H1 (cell line): ENCODE measurements at regions not wholly inside any gene's neighbourhood (a gene's known extent, or its start where the extent isn't known, plus 50 kb on each side); places are given as distances from the start of the nearest gene placed in this dataset.

Source experiments
- CTCF ChIA-PET: fragments of 300-600 bp; sonication (Branson Sonifier 250); formaldehyde crosslinking; loops from one replicate; lab custom pipeline; 2021; ENCODE audit not compliant: partially characterized antibody; lab: Charles Lee
- POLR2A ChIA-PET: fragments of 300-600 bp; sonication (Branson Sonifier 250); formaldehyde crosslinking; loops from one replicate; lab custom pipeline; 2021; ENCODE audit warnings: inconsistent platforms; ENCODE audit not compliant: partially characterized antibody; lab: Charles Lee
- DNase-seq, 2 experiments: peaks; one replicate each; pipeline versions ENCODE4 v3.0.0 to v3.0.0-alpha.2; 2010 to 2022; ENCODE audit warnings: low spot score in 2 of 2, low read depth in 1 of 2, mixed read lengths in 1 of 2
- FAIRE-seq: peaks from 2 replicates; lab custom pipeline; 2011; peaks lifted over from hg19 to GRCh38; lab: Jason Lieb, UNC
- H2AFZ ChIP-seq: 2 replicates; pipeline ENCODE4 v1.8.1; 2012; ENCODE audit warnings: low read length, inconsistent platforms
- H2AK5ac ChIP-seq: 2 replicates; pipeline ENCODE4 v1.6.1; 2013; ENCODE audit warnings: low read depth, low read length
- H2BK120ac ChIP-seq: replicated peaks from 2 replicates; pipeline ENCODE3; 2013; ENCODE audit warnings: low read depth, low read length, inconsistent platforms
- H2BK12ac ChIP-seq: 2 replicates; pipeline ENCODE4 v1.6.1; 2013; ENCODE audit warnings: low read depth, low read length
- H2BK15ac ChIP-seq: 2 replicates; pipeline ENCODE4 v1.6.1; 2013; ENCODE audit warnings: low read length
- H2BK20ac ChIP-seq: 2 replicates; pipeline ENCODE4 v1.6.1; 2013; ENCODE audit warnings: low read length
- H2BK5ac ChIP-seq: 2 replicates; pipeline ENCODE4 v1.6.1; 2013; ENCODE audit warnings: low read depth, low read length
- H3K14ac ChIP-seq: 2 replicates; pipeline ENCODE4 v1.6.1; 2013; ENCODE audit warnings: inconsistent platforms; ENCODE audit not compliant: insufficient read length
- H3K18ac ChIP-seq: 2 replicates; pipeline ENCODE4 v1.6.1; 2013; ENCODE audit warnings: low read length; ENCODE audit errors: extremely low read depth
- H3K23ac ChIP-seq: 2 replicates; pipeline ENCODE4 v1.6.1; 2013; ENCODE audit warnings: inconsistent platforms; ENCODE audit not compliant: insufficient read length
- H3K23me2 ChIP-seq: 2 replicates; pipeline ENCODE4 v1.6.1; 2013; ENCODE audit warnings: low read depth, low read length
- H3K27ac ChIP-seq: 2 replicates; pipeline ENCODE4 v1.6.1; 2011; ENCODE audit warnings: low read depth, low read length, inconsistent platforms
- H3K27me3 ChIP-seq, 4 experiments: replicated peaks in 1 of 4; 1 replicate in 1 of 4; 2 replicates in 3 of 4; pipeline versions ENCODE4 v1.6.1 to v1.8.1; 2011 to 2013; ENCODE audit warnings: low read length in 3 of 4, mild to moderate bottlenecking in 3 of 4, inconsistent platforms in 2 of 4, mixed read lengths in 2 of 4, moderate library complexity in 1 of 4; ENCODE audit not compliant: control insufficient read depth in 3 of 4, insufficient read depth in 3 of 4; ENCODE audit errors: extremely low read depth in 1 of 4
- H3K36me3 ChIP-seq, 4 experiments: 2 replicates each; pipeline versions ENCODE4 v1.6.1 to v1.8.1; 2011 to 2013; ENCODE audit warnings: mild to moderate bottlenecking in 4 of 4, low read length in 3 of 4, moderate library complexity in 2 of 4, control low read depth in 1 of 4, inconsistent platforms in 1 of 4; ENCODE audit not compliant: insufficient read depth in 4 of 4, control insufficient read depth in 2 of 4
- H3K4ac ChIP-seq: replicated peaks from 2 replicates; pipeline ENCODE3; 2013; ENCODE audit warnings: low read length, low read depth, mixed read lengths, inconsistent platforms; ENCODE audit not compliant: insufficient read length
- H3K4me1 ChIP-seq, 4 experiments: replicated peaks in 1 of 4; 1 replicate in 1 of 4; 2 replicates in 3 of 4; pipeline versions ENCODE4 v1.6.1 to v1.8.1; 2011 to 2013; ENCODE audit warnings: low read length in 3 of 4, inconsistent platforms in 2 of 4, mixed read lengths in 1 of 4; ENCODE audit not compliant: insufficient read depth in 4 of 4, control insufficient read depth in 3 of 4
- H3K4me2 ChIP-seq, 2 experiments: 2 replicates each; pipeline versions ENCODE4 v1.6.1 to v1.8.1; 2011 to 2013; ENCODE audit warnings: low read depth in 2 of 2, low read length in 2 of 2, control low read depth in 1 of 2, inconsistent platforms in 1 of 2, mild to moderate bottlenecking in 1 of 2; ENCODE audit not compliant: insufficient read depth in 1 of 2
- H3K4me3 ChIP-seq, 4 experiments: fragments of 200-600, 300-600 bp in 1 of 4; sonication (generic), shearing (Covaris generic), sonication (Bioruptor Twin) in 1 of 4; 2 replicates each; pipeline versions ENCODE4 v1.5.1 to v1.8.1; 2011 to 2016; ENCODE audit warnings: low read length in 4 of 4, low read depth in 3 of 4, control low read depth in 2 of 4, inconsistent platforms in 2 of 4, mild to moderate bottlenecking in 2 of 4, mixed read lengths in 1 of 4, moderate library complexity in 1 of 4; ENCODE audit not compliant: insufficient read depth in 2 of 4; ENCODE audit errors: extremely low read depth in 1 of 4
- H3K56ac ChIP-seq: replicated peaks from 2 replicates; pipeline ENCODE3; 2013; ENCODE audit warnings: low read depth, mild to moderate bottlenecking, mixed read lengths, low read length, inconsistent platforms; ENCODE audit not compliant: insufficient read length
- H3K79me1 ChIP-seq: 2 replicates; pipeline ENCODE4 v1.6.1; 2013; ENCODE audit warnings: low read depth, low read length, control low read depth
- H3K79me2 ChIP-seq, 2 experiments: 2 replicates each; pipeline versions ENCODE4 v1.6.1 to v1.8.1; 2012 to 2013; ENCODE audit warnings: low read length in 2 of 2, mild to moderate bottlenecking in 2 of 2, inconsistent platforms in 1 of 2; ENCODE audit not compliant: insufficient read depth in 2 of 2, control insufficient read depth in 1 of 2
- H3K9ac ChIP-seq, 4 experiments: replicated peaks in 1 of 4; 1 replicate in 1 of 4; 2 replicates in 3 of 4; pipeline versions ENCODE4 v1.6.1 to v1.8.1; 2011 to 2013; ENCODE audit warnings: low read depth in 3 of 4, low read length in 3 of 4, control low read depth in 2 of 4, mild to moderate bottlenecking in 2 of 4, moderate library complexity in 2 of 4, inconsistent platforms in 1 of 4; ENCODE audit errors: extremely low read depth in 1 of 4
- H3K9me3 ChIP-seq, 2 experiments: 2 replicates each; pipeline versions ENCODE4 v1.6.1 to v1.8.1; 2012 to 2013; ENCODE audit warnings: mild to moderate bottlenecking in 2 of 2, moderate library complexity in 2 of 2, control low read depth in 1 of 2, inconsistent platforms in 1 of 2, low read depth in 1 of 2, low read length in 1 of 2, mixed read lengths in 1 of 2; ENCODE audit not compliant: insufficient read depth in 2 of 2
- H4K20me1 ChIP-seq, 2 experiments: replicated peaks in 1 of 2; 2 replicates each; pipeline versions ENCODE3 to v1.8.1; 2011 to 2013; ENCODE audit warnings: inconsistent platforms in 2 of 2, low read length in 2 of 2, mild to moderate bottlenecking in 1 of 2; ENCODE audit not compliant: insufficient read depth in 2 of 2, control insufficient read depth in 1 of 2
- H4K5ac ChIP-seq: 2 replicates; pipeline ENCODE4 v1.6.1; 2013; ENCODE audit warnings: low read length, low read depth, mixed read lengths, inconsistent platforms; ENCODE audit not compliant: insufficient read length
- H4K8ac ChIP-seq: 2 replicates; pipeline ENCODE4 v1.8.0; 2013; ENCODE audit warnings: mild to moderate bottlenecking, moderate library complexity, low read length, inconsistent platforms; ENCODE audit not compliant: insufficient read depth; ENCODE audit errors: extremely low read depth
- H4K91ac ChIP-seq: replicated peaks from 2 replicates; pipeline ENCODE3; 2013; ENCODE audit warnings: low read length, mixed read lengths, inconsistent platforms; ENCODE audit not compliant: insufficient read length
- EP300 ChIP-seq, 2 experiments: IDR thresholded peaks; 1 replicate in 1 of 2; 2 replicates in 1 of 2; pipeline ENCODE4 v1.6.1; 2011 to 2012; ENCODE audit warnings: low read depth in 2 of 2, low read length in 2 of 2, mild to moderate bottlenecking in 2 of 2, borderline replicate concordance in 1 of 2, inconsistent platforms in 1 of 2, moderate library complexity in 1 of 2
- RAD21 ChIP-seq, 2 experiments: IDR thresholded peaks in 1 of 2; conservative IDR thresholded peaks in 1 of 2; 2 replicates each; pipeline ENCODE4 v1.6.1; 2011; ENCODE audit warnings: low read depth in 2 of 2, low read length in 2 of 2, improper control_type of control experiment in 1 of 2, inconsistent platforms in 1 of 2, mild to moderate bottlenecking in 1 of 2, moderate library complexity in 1 of 2
- SIRT6 ChIP-seq: IDR thresholded peaks from one replicate; pipeline ENCODE4 v1.7.1; 2012; ENCODE audit warnings: low read length, inconsistent platforms
- TCF12 ChIP-seq: IDR thresholded peaks from 2 replicates; pipeline ENCODE4 v1.6.1; 2011; ENCODE audit warnings: low read depth, mild to moderate bottlenecking, low read length
- WGBS, 2 experiments: shearing (Covaris generic) in 1 of 2; methylation state at CpG; one replicate each; pipeline versions ENCODE4 v1.1.6 to v1.1.7; 2013 to 2015; ENCODE audit warnings: low lambda C conversion rate in 2 of 2, mixed read lengths in 2 of 2, inconsistent platforms in 1 of 2, low coverage in 1 of 2, missing lambda C conversion rate in 1 of 2; ENCODE audit not compliant: insufficient replicate concordance in 2 of 2, insufficient coverage in 1 of 2, insufficient read length in 1 of 2; ENCODE audit errors: extremely low coverage in 1 of 2, missing lambda C conversion rate in 1 of 2; 5-methylcytosine and 5-hydroxymethylcytosine counted together

GRCh38 chr4:57553728-57554127, 443.5 kb upstream of the IGFBP7 start:
- Histone ChIP-seq H3K56ac (no peak overlapping the region), H2BK120ac (no peak overlapping the region), H3K27ac (no peak overlapping the region)
- POLR2A ChIA-PET: no interaction called here
- TF ChIP-seq EP300 (IDR thresholded peaks at IDR 0.05; ENCODE audit: borderline replicate concordance in 1 of 2, low read depth in 2 of 2, low read length in 2 of 2) (no peak), SIRT6 (no peak), TCF12 (no peak), RAD21 (IDR thresholded peaks at IDR 0.05 in 1 of 2, conservative IDR thresholded peaks at IDR 0.05 in 1 of 2; ENCODE audit: low read depth in 2 of 2, low read length in 2 of 2) (peak in 1 of 2 experiments; percentile 25; a peak in 1 of 4 replicates)
- TF ChIP-seq, all 59 proteins: peak for 1
- Histone ChIP-seq H3K14ac (no peak overlapping the region), H3K9ac (no peak overlapping the region), H3K4me1 (no peaks in the 10 kb centered on the region), H2AFZ (no peak overlapping the region), H3K9me3 (no peaks in the 10 kb centered on the region), H4K20me1 (no peaks in the 10 kb centered on the region), H4K5ac (no peak overlapping the region), H2BK5ac (no peak overlapping the region), H2AK5ac (no peak overlapping the region), H4K8ac (no peak overlapping the region), H3K79me1 (no peaks in the 10 kb centered on the region), H2BK20ac (no peak overlapping the region), H2BK15ac (no peak overlapping the region), H3K23me2 (no peaks in the 10 kb centered on the region), H3K18ac (no peak overlapping the region), H2BK12ac (no peak overlapping the region), H3K36me3 (no peaks in the 10 kb centered on the region), H3K27me3 (no peaks in the 10 kb centered on the region), H3K4me3 (no peak overlapping the region), H3K4me2 (no peak overlapping the region), H3K4ac (no peak overlapping the region), H3K23ac (no peak overlapping the region), H3K79me2 (no peaks in the 10 kb centered on the region), H4K91ac (no peak overlapping the region)
- DNase-seq: no peak
- CTCF ChIA-PET: no interaction called here
- WGBS, 2 experiments: 84% methylated on average over 3 of the region's 3 CpGs; no CpG with 5 or more reads in 1 of the 2 experiments
- FAIRE-seq: no peak
